Cardiac fibroblast (primary cell): ENCODE measurements at regions not wholly inside any gene's neighbourhood (a gene's known extent, or its start where the extent isn't known, plus 50 kb on each side); places are given as distances from the start of the nearest gene placed in this dataset.
A peak's percentile ranks its signal among the peaks of the same experiment; 100 is the strongest.

ENCODE experiments used
- DNase-seq, 2 donors: peaks; one replicate each; pipeline versions ENCODE4 v3.0.0 to v3.0.0-alpha.2; 2010; ENCODE audit warnings: low read depth in 2 of 2
- H3K4me3 ChIP-seq, 2 donors: replicated peaks in 1 of 2; 1 replicate in 1 of 2; 2 replicates in 1 of 2; pipeline ENCODE4 v1.5.1; 2011; ENCODE audit warnings: low read depth in 2 of 2, low read length in 2 of 2, mild to moderate bottlenecking in 2 of 2, moderate library complexity in 1 of 2
- CTCF ChIP-seq: IDR thresholded peaks from one replicate; pipeline ENCODE4 v1.5.1; 2011; ENCODE audit warnings: low read depth, mild to moderate bottlenecking, low read length, inconsistent platforms

- H3K4me3 ChIP-seq: no peak overlapping the region
- DNase-seq: no peak
- TF ChIP-seq CTCF: no peak
Measured at GRCh38 chr1:189682591-189682990, 795.1 kb downstream of the BRINP3 start.

- no peak for TF ChIP-seq CTCF
- DNase-seq: no peak
Measured at GRCh38 chr1:189686288-189686687, 791.4 kb downstream of the BRINP3 start.

GRCh38 chr1:189693140-189693539 lies 784.5 kb downstream of the BRINP3 start:
- DNase-seq: peak in 1 of 2 donors; percentile 15
- no peak for TF ChIP-seq CTCF
- no peak overlapping the region for H3K4me3 ChIP-seq

More at GRCh38 chr1:189686288-189686687, 791.4 kb downstream of the BRINP3 start:
- H3K4me3 ChIP-seq: no peak overlapping the region

- no peak overlapping the region for H3K4me3 ChIP-seq
- no peak for DNase-seq
- no peak for TF ChIP-seq CTCF
Measured at GRCh38 chr1:189696297-189696696, 781.4 kb downstream of the BRINP3 start.

GRCh38 chr1:189697113-189697512 lies 780.6 kb downstream of the BRINP3 start:
- no peak for DNase-seq
- no peak for TF ChIP-seq CTCF
- no peak overlapping the region for H3K4me3 ChIP-seq

GRCh38 chr1:189701606-189702005 lies 776.1 kb downstream of the BRINP3 start:
- TF ChIP-seq CTCF: no peak
- no peak overlapping the region for H3K4me3 ChIP-seq
- no peak for DNase-seq

GRCh38 chr1:189706594-189706993 lies 771.1 kb downstream of the BRINP3 start:
- no peak for DNase-seq
- no peak for TF ChIP-seq CTCF
- no peak overlapping the region for H3K4me3 ChIP-seq
